ENCODE measurements at regions not wholly inside any gene's neighbourhood (a gene's known extent, or its start where the extent isn't known, plus 50 kb on each side); places are given as distances from the start of the nearest gene placed in this dataset.

DNA sequence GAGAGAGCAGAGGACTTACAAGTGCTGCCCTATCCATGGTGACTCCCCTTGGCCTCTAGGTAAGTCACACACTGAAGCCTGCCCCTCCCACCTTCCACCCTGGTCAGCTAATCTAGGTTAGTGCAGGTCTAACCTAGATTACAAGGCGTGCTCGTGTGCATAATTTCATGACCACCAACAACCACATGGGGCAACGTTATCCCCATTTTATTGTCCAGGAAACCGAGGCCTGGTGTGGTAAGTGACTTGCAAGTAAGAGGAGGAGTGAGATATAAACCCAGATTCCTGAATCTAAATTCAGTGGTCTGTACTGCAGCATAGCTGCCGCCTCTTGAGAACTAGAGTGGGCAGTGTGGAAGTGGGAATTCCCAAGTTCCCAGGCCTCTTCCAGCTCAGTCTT, 171.1 kb downstream of the DAD1 start:
- DNase-seq: no peak
- H3K9me3 ChIP-seq: no peaks in the 10 kb centered on the region
- H3K27ac ChIP-seq: no peak overlapping the region
- intact Hi-C loops (cut with DNase I; ENCODE audit: low total_unique reads): no loop called here
- H3K4me3 ChIP-seq: no peak overlapping the region
- H3K4me1 ChIP-seq: no peaks in the 10 kb centered on the region
- no peaks in the 10 kb centered on the region for H3K36me3 ChIP-seq
- no peak for TF ChIP-seq CTCF (IDR thresholded peaks at IDR 0.05)
- H3K27me3 ChIP-seq: no peaks in the 10 kb centered on the region

- intact Hi-C loops (cut with DNase I; ENCODE audit: low total_unique reads): no loop called here
- no peak overlapping the region for H3K27ac ChIP-seq
- no peak overlapping the region for H3K4me3 ChIP-seq
- no peaks in the 10 kb centered on the region for H3K4me1 ChIP-seq
- no peaks in the 10 kb centered on the region for H3K27me3 ChIP-seq
- no peak for TF ChIP-seq CTCF (IDR thresholded peaks at IDR 0.05)
- H3K36me3 ChIP-seq: no peaks in the 10 kb centered on the region
- no peaks in the 10 kb centered on the region for H3K9me3 ChIP-seq
- no peak for DNase-seq
These were observed 172.8 kb downstream of the DAD1 start for GRCh38 chr14:22416193-22416592.

GRCh38 chr14:22415605-22415959, 173.4 kb downstream of the DAD1 start:
- Histone ChIP-seq H3K27ac (no peak overlapping the region), H3K4me1 (no peaks in the 10 kb centered on the region), H3K36me3 (no peaks in the 10 kb centered on the region), H3K4me3 (no peak overlapping the region), H3K27me3 (no peaks in the 10 kb centered on the region), H3K9me3 (no peaks in the 10 kb centered on the region)
- intact Hi-C loops (cut with DNase I; ENCODE audit: low total_unique reads): no loop called here
- no peak for TF ChIP-seq CTCF (IDR thresholded peaks at IDR 0.05)
- no peak for DNase-seq

- no peak for TF ChIP-seq CTCF (IDR thresholded peaks at IDR 0.05)
- Histone ChIP-seq H3K27me3 (no peaks in the 10 kb centered on the region), H3K9me3 (no peaks in the 10 kb centered on the region), H3K36me3 (no peaks in the 10 kb centered on the region), H3K27ac (no peak overlapping the region), H3K4me1 (no peaks in the 10 kb centered on the region), H3K4me3 (no peak overlapping the region)
- intact Hi-C loops (cut with DNase I; ENCODE audit: low total_unique reads): no loop called here
- DNase-seq: no peak
These were observed 174.0 kb downstream of the DAD1 start for GRCh38 chr14:22414876-22415604.

DNA sequence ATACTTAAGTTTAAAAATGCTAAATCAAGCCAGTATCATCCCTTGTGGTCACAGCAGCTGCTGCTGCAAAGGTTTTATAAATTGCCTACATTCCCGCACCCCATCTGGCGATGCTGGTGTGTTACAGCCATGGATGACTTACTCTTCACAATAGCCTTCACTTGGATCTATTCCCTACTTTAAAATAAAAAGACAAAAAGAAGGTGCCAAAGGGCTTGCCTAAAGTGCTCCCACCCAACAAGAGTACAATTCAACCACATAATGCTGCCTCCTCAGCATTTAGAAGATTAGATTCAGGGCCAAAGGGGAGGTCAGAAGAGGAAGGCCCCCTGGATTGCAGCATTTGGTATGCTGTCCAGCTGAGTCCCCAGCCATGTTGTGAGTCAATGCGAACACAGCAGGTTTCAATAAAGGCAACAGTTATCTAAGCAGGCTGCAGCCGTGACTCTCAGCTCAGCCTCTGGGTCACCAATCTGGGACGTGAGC, 176.1 kb downstream of the DAD1 start:
- H3K36me3 ChIP-seq: no peaks in the 10 kb centered on the region
- DNase-seq: no peak
- no peak for TF ChIP-seq CTCF (IDR thresholded peaks at IDR 0.05)
- H3K4me1 ChIP-seq: no peaks in the 10 kb centered on the region
- intact Hi-C loops (cut with DNase I; ENCODE audit: low total_unique reads): no loop called here
- no peaks in the 10 kb centered on the region for H3K27me3 ChIP-seq
- no peak overlapping the region for H3K27ac ChIP-seq
- no peak overlapping the region for H3K4me3 ChIP-seq
- H3K9me3 ChIP-seq: no peaks in the 10 kb centered on the region
